ENCODE measurements at regions not wholly inside any gene's neighbourhood (a gene's known extent, or its start where the extent isn't known, plus 50 kb on each side); places are given as distances from the start of the nearest gene placed in this dataset.
A peak's percentile ranks its signal among the peaks of the same experiment; 100 is the strongest.

- ChIA-PET CTCF (no interaction called here), POLR2A (interaction anchor here (0.7 to 1.4 kb wide), 2 partner anchors 60 to 122 kb away, joined by 3 to 4 read pairs; no protein-coding TSS in a partner anchor)
- intact Hi-C loops (cut with micrococcal nuclease), result no loop called here
- H3K27ac Mint-ChIP-seq (ENCODE audit: low read depth, unreplicated experiment), result no peak overlapping the region
- TF ChIP-seq, protein P1, sequence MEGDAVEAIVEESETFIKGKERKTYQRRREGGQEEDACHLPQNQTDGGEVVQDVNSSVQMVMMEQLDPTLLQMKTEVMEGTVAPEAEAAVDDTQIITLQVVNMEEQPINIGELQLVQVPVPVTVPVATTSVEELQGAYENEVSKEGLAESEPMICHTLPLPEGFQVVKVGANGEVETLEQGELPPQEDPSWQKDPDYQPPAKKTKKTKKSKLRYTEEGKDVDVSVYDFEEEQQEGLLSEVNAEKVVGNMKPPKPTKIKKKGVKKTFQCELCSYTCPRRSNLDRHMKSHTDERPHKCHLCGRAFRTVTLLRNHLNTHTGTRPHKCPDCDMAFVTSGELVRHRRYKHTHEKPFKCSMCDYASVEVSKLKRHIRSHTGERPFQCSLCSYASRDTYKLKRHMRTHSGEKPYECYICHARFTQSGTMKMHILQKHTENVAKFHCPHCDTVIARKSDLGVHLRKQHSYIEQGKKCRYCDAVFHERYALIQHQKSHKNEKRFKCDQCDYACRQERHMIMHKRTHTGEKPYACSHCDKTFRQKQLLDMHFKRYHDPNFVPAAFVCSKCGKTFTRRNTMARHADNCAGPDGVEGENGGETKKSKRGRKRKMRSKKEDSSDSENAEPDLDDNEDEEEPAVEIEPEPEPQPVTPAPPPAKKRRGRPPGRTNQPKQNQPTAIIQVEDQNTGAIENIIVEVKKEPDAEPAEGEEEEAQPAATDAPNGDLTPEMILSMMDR (IDR thresholded peaks at IDR 0.05; ENCODE audit: unreplicated experiment), result no peak
- no peaks in the 10 kb centered on the region for H3K36me3 Mint-ChIP-seq (ENCODE audit: insufficient read depth, unreplicated experiment)
- no peaks in the 10 kb centered on the region for H3K27me3 Mint-ChIP-seq (ENCODE audit: insufficient read depth, unreplicated experiment)
- H3K9me3 Mint-ChIP-seq (ENCODE audit: unreplicated experiment), result no peaks in the 10 kb centered on the region
- peaks cover 11% of the 10 kb centered on the region for H3K4me1 Mint-ChIP-seq (ENCODE audit: insufficient read depth, unreplicated experiment)
- no TSS peak for BruUV-seq (replicated peaks)
- no peak overlapping the region for H3K4me3 Mint-ChIP-seq (ENCODE audit: unreplicated experiment)
- no peak for DNase-seq (ENCODE audit: unreplicated experiment)
These were observed 231.6 kb downstream of the QKI start for GRCh38 chr6:163646133-163646532.

DNA sequence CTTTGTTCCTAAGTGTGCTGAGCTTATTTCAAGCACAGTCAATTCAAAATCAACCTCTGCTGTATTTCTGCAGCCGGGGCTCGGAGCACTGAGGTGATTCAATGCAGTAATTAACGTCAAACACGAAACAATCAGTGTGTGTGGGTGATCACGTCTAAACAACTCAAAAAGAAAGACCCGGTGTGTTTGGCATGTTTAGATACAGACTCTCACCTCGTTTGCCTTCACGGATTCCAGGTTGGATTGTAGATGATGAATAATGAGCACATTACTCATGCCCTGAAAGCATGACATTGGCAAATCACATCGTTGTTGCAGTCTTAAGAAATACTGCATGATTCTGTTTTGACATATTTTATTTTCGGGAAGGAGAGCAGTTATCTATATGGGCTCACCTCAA is 231.0 kb downstream of the QKI start:
- CTCF ChIA-PET, result no interaction called here
- intact Hi-C loops (cut with micrococcal nuclease), result no loop called here
- POLR2A ChIA-PET, result interaction anchor here (0.7 to 1.4 kb wide), 2 partner anchors 60 to 122 kb away, joined by 3 to 4 read pairs; no protein-coding TSS in a partner anchor
- no peak overlapping the region for H3K4me3 Mint-ChIP-seq (ENCODE audit: unreplicated experiment)
- H3K27me3 Mint-ChIP-seq (ENCODE audit: insufficient read depth, unreplicated experiment), result no peaks in the 10 kb centered on the region
- no peaks in the 10 kb centered on the region for H3K36me3 Mint-ChIP-seq (ENCODE audit: insufficient read depth, unreplicated experiment)
- TF ChIP-seq, protein P1 (IDR thresholded peaks at IDR 0.05; ENCODE audit: unreplicated experiment), result no peak
- peak; percentile 71 for DNase-seq (ENCODE audit: unreplicated experiment)
- peaks cover 11% of the 10 kb centered on the region for H3K4me1 Mint-ChIP-seq (ENCODE audit: insufficient read depth, unreplicated experiment)
- no TSS peak for BruUV-seq (replicated peaks)
- H3K27ac Mint-ChIP-seq (ENCODE audit: low read depth, unreplicated experiment), result no peak overlapping the region
- no peaks in the 10 kb centered on the region for H3K9me3 Mint-ChIP-seq (ENCODE audit: unreplicated experiment)

DNA sequence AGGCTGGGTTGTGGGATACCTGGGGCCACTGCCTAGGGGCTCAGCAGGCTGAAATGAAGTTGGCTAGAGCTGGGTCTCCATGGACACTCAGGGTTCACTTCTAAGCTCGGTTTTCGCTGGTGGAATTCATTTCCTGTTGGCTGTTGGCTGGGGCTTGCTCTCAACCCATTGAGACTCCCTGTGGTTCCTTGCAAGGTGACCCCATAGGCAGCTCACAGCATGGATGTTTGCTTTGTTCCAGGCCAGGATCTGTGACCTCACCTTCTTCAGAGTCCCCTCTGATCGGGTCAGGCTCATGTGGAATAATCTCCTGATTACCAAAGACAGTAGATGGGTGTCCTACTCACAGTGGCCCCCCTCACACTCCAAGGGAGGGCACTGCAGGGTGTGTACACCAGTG is 229.3 kb downstream of the QKI start:
- H3K27me3 Mint-ChIP-seq (ENCODE audit: insufficient read depth, unreplicated experiment), result no peaks in the 10 kb centered on the region
- H3K36me3 Mint-ChIP-seq (ENCODE audit: insufficient read depth, unreplicated experiment), result no peaks in the 10 kb centered on the region
- H3K27ac Mint-ChIP-seq (ENCODE audit: low read depth, unreplicated experiment), result no peak overlapping the region
- ChIA-PET POLR2A (no interaction called here), CTCF (interaction anchor here (0.6 to 0.7 kb wide), 2 partner anchors 31 to 1283 kb away, joined by 3 to 5 read pairs; no protein-coding TSS in a partner anchor)
- BruUV-seq (replicated peaks), result no TSS peak
- H3K4me1 Mint-ChIP-seq (ENCODE audit: insufficient read depth, unreplicated experiment), result peaks cover 11% of the 10 kb centered on the region
- intact Hi-C loops (cut with micrococcal nuclease), result no loop called here
- DNase-seq (ENCODE audit: unreplicated experiment), result no peak
- TF ChIP-seq, protein P1 (IDR thresholded peaks at IDR 0.05; ENCODE audit: unreplicated experiment), result no peak
- H3K4me3 Mint-ChIP-seq (ENCODE audit: unreplicated experiment), result no peak overlapping the region
- H3K9me3 Mint-ChIP-seq (ENCODE audit: unreplicated experiment), result no peaks in the 10 kb centered on the region

GRCh38 chr6:163641706-163642105 is 227.2 kb downstream of the QKI start:
- POLR2A ChIA-PET, result no interaction called here
- no peak overlapping the region for H3K27ac Mint-ChIP-seq (ENCODE audit: low read depth, unreplicated experiment)
- TF ChIP-seq, protein P1 (IDR thresholded peaks at IDR 0.05; ENCODE audit: unreplicated experiment), result no peak
- CTCF ChIA-PET, result no interaction called here
- H3K9me3 Mint-ChIP-seq (ENCODE audit: unreplicated experiment), result no peaks in the 10 kb centered on the region
- H3K27me3 Mint-ChIP-seq (ENCODE audit: insufficient read depth, unreplicated experiment), result no peaks in the 10 kb centered on the region
- no TSS peak for BruUV-seq (replicated peaks)
- no peak for DNase-seq (ENCODE audit: unreplicated experiment)
- intact Hi-C loops (cut with micrococcal nuclease), result no loop called here
- H3K4me1 Mint-ChIP-seq (ENCODE audit: insufficient read depth, unreplicated experiment), result peaks cover 11% of the 10 kb centered on the region
- H3K4me3 Mint-ChIP-seq (ENCODE audit: unreplicated experiment), result no peak overlapping the region
- H3K36me3 Mint-ChIP-seq (ENCODE audit: insufficient read depth, unreplicated experiment), result no peaks in the 10 kb centered on the region
